GM20000 (cell line): ENCODE measurements at regions not wholly inside any gene's neighbourhood (a gene's known extent, or its start where the extent isn't known, plus 50 kb on each side); places are given as distances from the start of the nearest gene placed in this dataset.
"Not testable (repeated sequence)": the region's sequence is repeated elsewhere in the genome, so short reads cannot be mapped to it uniquely, and the experiment has no call there.

Experiments used
- DNase-seq: peaks from one replicate; pipeline ENCODE4 v3.0.0; 2012; ENCODE audit warnings: low spot score
- CTCF ChIP-seq: IDR thresholded peaks from 2 replicates; pipeline ENCODE4 v1.5.1; 2012; ENCODE audit warnings: mild to moderate bottlenecking, control low read depth; ENCODE audit errors: extremely low read depth, missing control alignments

- no peak for TF ChIP-seq CTCF
- no peak for DNase-seq
Observed at GRCh38 chr1:104294259-104294658, 544.6 kb downstream of the AMY1C start.

- no peak for TF ChIP-seq CTCF
- DNase-seq = no peak
Observed at GRCh38 chr1:104295511-104295910, 545.8 kb downstream of the AMY1C start.

- DNase-seq = no peak
- TF ChIP-seq CTCF = no peak
Observed at GRCh38 chr1:104309673-104310072, 560.0 kb downstream of the AMY1C start.

- DNase-seq = no peak
- TF ChIP-seq CTCF = no peak
Observed at GRCh38 chr1:104315823-104316222, 566.1 kb downstream of the AMY1C start.

GRCh38 chr1:104322131-104322530 is 572.4 kb downstream of the AMY1C start:
- no peak for DNase-seq
- TF ChIP-seq CTCF = no peak

- DNase-seq = no peak
- TF ChIP-seq CTCF = no peak
Observed at GRCh38 chr1:104329278-104329677, 579.6 kb downstream of the AMY1C start.

GRCh38 chr1:104331763-104332162 is 582.1 kb downstream of the AMY1C start:
- no peak for TF ChIP-seq CTCF
- DNase-seq = no peak

- DNase-seq = not testable (repeated sequence)
Observed at GRCh38 chr1:104337927-104338326, 588.2 kb downstream of the AMY1C start.
